Parathyroid adenoma (tissue), 2 donors: ENCODE measurements at regions not wholly inside any gene's neighbourhood (a gene's known extent, or its start where the extent isn't known, plus 50 kb on each side); places are given as distances from the start of the nearest gene placed in this dataset.

Experiments
- H2AFZ ChIP-seq: fragments of 300-600 bp; sonication (generic); one replicate; pipeline ENCODE4 v1.7.0; 2017; ENCODE audit warnings: antibody characterized with exemption, mild to moderate bottlenecking
- H3K27ac ChIP-seq: fragments of 300-600 bp; sonication (generic); one replicate; pipeline ENCODE4 v1.7.0; 2017
- H3K27me3 ChIP-seq: fragments of 300-600 bp; sonication (generic); one replicate; pipeline ENCODE4 v1.7.0; 2017; ENCODE audit warnings: low read length; ENCODE audit not compliant: control insufficient read depth, insufficient read depth
- H3K36me3 ChIP-seq: fragments of 300-600 bp; sonication (generic); one replicate; pipeline ENCODE4 v1.7.0; 2017; ENCODE audit warnings: low read length; ENCODE audit not compliant: control insufficient read depth, insufficient read depth
- H3K4me1 ChIP-seq: fragments of 300-600 bp; sonication (generic); one replicate; pipeline ENCODE4 v1.7.0; 2017; ENCODE audit warnings: control low read depth
- H3K4me2 ChIP-seq: fragments of 300-600 bp; sonication (generic); one replicate; pipeline ENCODE4 v1.7.0; 2017; ENCODE audit warnings: low read length
- H3K4me3 ChIP-seq: fragments of 300-600 bp; sonication (generic); one replicate; pipeline ENCODE4 v1.7.0; 2017; ENCODE audit warnings: low read depth, low read length
- H3K79me2 ChIP-seq: fragments of 300-600 bp; sonication (generic); one replicate; pipeline ENCODE4 v1.7.0; 2017; ENCODE audit warnings: control low read depth
- H3K9ac ChIP-seq: fragments of 300-600 bp; sonication (generic); one replicate; pipeline ENCODE4 v1.7.0; 2017; ENCODE audit warnings: mild to moderate bottlenecking
- H3K9me3 ChIP-seq: fragments of 300-600 bp; sonication (generic); one replicate; pipeline ENCODE4 v1.7.0; 2017; ENCODE audit warnings: low read length; ENCODE audit not compliant: control insufficient read depth
- CTCF ChIP-seq: fragments of 300-600 bp; sonication (generic); IDR thresholded peaks from one replicate; pipeline ENCODE4 v1.7.0; 2017; ENCODE audit warnings: antibody characterized with exemption, mild to moderate bottlenecking
- donor health status: primary hyperparathyroidism.

- Histone ChIP-seq H2AFZ (no peak overlapping the region), H3K9me3 (no peaks in the 10 kb centered on the region), H3K9ac (no peak overlapping the region), H3K27me3 (no peaks in the 10 kb centered on the region), H3K79me2 (no peaks in the 10 kb centered on the region), H3K27ac (no peak overlapping the region), H3K4me2 (no peak overlapping the region), H3K36me3 (no peaks in the 10 kb centered on the region), H3K4me3 (no peak overlapping the region), H3K4me1 (no peaks in the 10 kb centered on the region)
- TF ChIP-seq CTCF: no peak
Observed at GRCh38 chr5:135211083-135211790, 177.2 kb upstream of the PITX1 start.

- no peaks in the 10 kb centered on the region for H3K79me2 ChIP-seq
- H3K9ac ChIP-seq: no peak overlapping the region
- no peak for TF ChIP-seq CTCF
- no peaks in the 10 kb centered on the region for H3K36me3 ChIP-seq
- H3K4me3 ChIP-seq: no peak overlapping the region
- H3K4me2 ChIP-seq: no peak overlapping the region
- no peak overlapping the region for H3K27ac ChIP-seq
- no peaks in the 10 kb centered on the region for H3K27me3 ChIP-seq
- H3K4me1 ChIP-seq: no peaks in the 10 kb centered on the region
- H3K9me3 ChIP-seq: no peaks in the 10 kb centered on the region
- H2AFZ ChIP-seq: no peak overlapping the region
Observed at GRCh38 chr5:135210286-135211055, 176.4 kb upstream of the PITX1 start.

- Histone ChIP-seq H3K4me1 (no peaks in the 10 kb centered on the region), H3K9ac (no peak overlapping the region), H3K4me2 (no peak overlapping the region), H3K27ac (no peak overlapping the region), H3K79me2 (no peaks in the 10 kb centered on the region), H3K36me3 (no peaks in the 10 kb centered on the region), H3K9me3 (no peaks in the 10 kb centered on the region), H3K27me3 (no peaks in the 10 kb centered on the region), H2AFZ (no peak overlapping the region), H3K4me3 (no peak overlapping the region)
- no peak for TF ChIP-seq CTCF
Observed at GRCh38 chr5:135208903-135209721, 175.1 kb upstream of the PITX1 start.

GRCh38 chr5:135208555-135208902 lies 174.5 kb upstream of the PITX1 start:
- no peaks in the 10 kb centered on the region for H3K36me3 ChIP-seq
- H3K27ac ChIP-seq: no peak overlapping the region
- no peaks in the 10 kb centered on the region for H3K9me3 ChIP-seq
- no peak overlapping the region for H3K4me3 ChIP-seq
- no peaks in the 10 kb centered on the region for H3K4me1 ChIP-seq
- no peak for TF ChIP-seq CTCF
- no peaks in the 10 kb centered on the region for H3K27me3 ChIP-seq
- H3K79me2 ChIP-seq: no peaks in the 10 kb centered on the region
- no peak overlapping the region for H3K4me2 ChIP-seq
- no peak overlapping the region for H2AFZ ChIP-seq
- H3K9ac ChIP-seq: no peak overlapping the region
